Activated naive CD4-positive, alpha-beta T cell treated with anti-CD3 and anti-CD28 coated beads, Interleukin-2, amount 10 ng/mL, durations not matched to agents 7 days and 5 days (primary cell): ENCODE measurements at regions not wholly inside any gene's neighbourhood (a gene's known extent, or its start where the extent isn't known, plus 50 kb on each side); places are given as distances from the start of the nearest gene placed in this dataset.

ENCODE experiments used
- CTCF ChIA-PET: fragments of 350-600 bp; sonication (Branson Sonifier 250); formaldehyde crosslinking; loops from one replicate; lab custom pipeline; 2021; ENCODE audit warnings: antibody characterized with exemption; lab: Charles Lee
- DNase-seq: peaks from one replicate; pipeline ENCODE4 v3.0.0-alpha.2; 2020
- H3K27ac Mint-ChIP-seq: one replicate; pipeline ENCODE4 v1.8.0; 2021; ENCODE audit warnings: mild to moderate bottlenecking, moderate library complexity, mixed read lengths
- H3K27me3 Mint-ChIP-seq: one replicate; pipeline ENCODE4 v1.8.0; 2021; ENCODE audit warnings: mild to moderate bottlenecking, mixed read lengths
- H3K36me3 Mint-ChIP-seq: one replicate; pipeline ENCODE4 v1.8.0; 2021; ENCODE audit warnings: mixed read lengths
- H3K4me1 Mint-ChIP-seq: one replicate; pipeline ENCODE4 v1.8.0; 2021; ENCODE audit warnings: mixed read lengths
- H3K4me3 Mint-ChIP-seq: one replicate; pipeline ENCODE4 v1.8.0; 2021; ENCODE audit warnings: mild to moderate bottlenecking, moderate library complexity, mixed read lengths
- H3K9me3 Mint-ChIP-seq: one replicate; pipeline ENCODE4 v1.8.0; 2021; ENCODE audit warnings: mixed read lengths

DNA sequence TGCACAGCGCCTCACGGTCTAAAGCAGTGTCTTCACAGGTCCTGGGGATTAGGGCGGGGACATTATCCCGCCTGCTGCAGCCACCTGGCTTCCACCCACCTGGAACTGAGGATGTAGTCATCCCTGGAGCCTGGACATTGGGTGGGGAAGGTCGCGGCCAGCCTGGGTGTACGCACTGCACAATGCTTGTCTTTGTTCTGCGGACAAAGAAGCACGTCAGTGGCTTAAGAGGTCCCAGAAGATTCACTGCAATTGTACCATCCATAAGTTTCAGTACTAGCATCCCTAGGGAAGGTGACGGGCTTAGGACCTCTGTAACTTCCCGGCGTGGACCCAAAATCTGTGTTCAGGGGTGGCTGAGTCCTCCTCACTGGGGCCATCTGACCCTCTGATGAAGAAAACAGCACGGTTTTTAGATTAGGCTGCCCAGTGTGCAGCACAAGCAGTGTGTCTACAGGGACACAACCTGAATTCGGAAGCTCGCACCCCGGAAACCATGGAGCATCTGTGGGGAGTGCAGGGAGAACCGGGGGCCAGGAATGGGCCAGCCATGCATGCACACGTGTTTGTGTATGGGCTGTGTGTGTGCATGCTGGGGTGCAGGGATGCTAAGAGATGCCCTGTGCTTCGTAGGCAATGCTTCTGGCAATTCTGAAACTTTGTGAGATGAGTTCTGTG lies 342.6 kb upstream of the B3GAT1 start:
- Mint-ChIP-seq H3K36me3 (no peaks in the 10 kb centered on the region), H3K4me1 (no peaks in the 10 kb centered on the region), H3K27ac (no peak overlapping the region), H3K4me3 (no peak overlapping the region), H3K27me3 (peaks cover 5% of the 10 kb centered on the region), H3K9me3 (no peaks in the 10 kb centered on the region)
- CTCF ChIA-PET, result no interaction called here
- DNase-seq, result no peak

- no peak overlapping the region for H3K4me3 Mint-ChIP-seq
- DNase-seq, result no peak
- CTCF ChIA-PET, result no interaction called here
- H3K36me3 Mint-ChIP-seq, result no peaks in the 10 kb centered on the region
- H3K27ac Mint-ChIP-seq, result no peak overlapping the region
- H3K27me3 Mint-ChIP-seq, result peaks cover 8% of the 10 kb centered on the region
- H3K9me3 Mint-ChIP-seq, result no peaks in the 10 kb centered on the region
- no peaks in the 10 kb centered on the region for H3K4me1 Mint-ChIP-seq
Observed at GRCh38 chr11:134753771-134754520, 341.9 kb upstream of the B3GAT1 start.

- Mint-ChIP-seq H3K36me3 (no peaks in the 10 kb centered on the region), H3K4me3 (no peak overlapping the region), H3K4me1 (no peaks in the 10 kb centered on the region), H3K27ac (no peak overlapping the region), H3K27me3 (peaks cover 9% of the 10 kb centered on the region), H3K9me3 (no peaks in the 10 kb centered on the region)
- DNase-seq, result no peak
- CTCF ChIA-PET, result no interaction called here
Observed at GRCh38 chr11:134752964-134753770, 341.1 kb upstream of the B3GAT1 start.

DNA sequence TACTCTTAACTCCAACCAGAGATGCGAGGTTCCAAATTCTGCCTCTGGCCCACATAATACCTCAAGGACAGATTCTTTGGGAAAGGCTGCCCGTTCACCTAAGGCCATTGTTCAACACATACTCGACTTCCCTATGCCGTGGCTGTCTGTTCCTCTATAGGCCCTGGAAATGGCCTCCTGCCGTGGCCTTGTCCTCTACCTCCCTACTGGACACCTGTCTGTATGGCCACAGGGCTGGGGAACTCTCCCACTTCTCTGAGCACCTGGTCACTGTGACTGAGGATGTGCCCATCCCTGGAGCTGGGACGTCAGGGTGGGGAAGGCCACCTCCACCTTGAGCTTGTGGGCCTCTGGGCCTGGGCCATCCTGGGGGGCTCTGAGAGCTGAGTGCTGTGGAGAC lies 340.5 kb upstream of the B3GAT1 start:
- DNase-seq, result no peak
- CTCF ChIA-PET, result no interaction called here
- Mint-ChIP-seq H3K4me1 (no peaks in the 10 kb centered on the region), H3K27ac (no peak overlapping the region), H3K36me3 (no peaks in the 10 kb centered on the region), H3K27me3 (peaks cover 9% of the 10 kb centered on the region), H3K4me3 (no peak overlapping the region), H3K9me3 (no peaks in the 10 kb centered on the region)

DNA sequence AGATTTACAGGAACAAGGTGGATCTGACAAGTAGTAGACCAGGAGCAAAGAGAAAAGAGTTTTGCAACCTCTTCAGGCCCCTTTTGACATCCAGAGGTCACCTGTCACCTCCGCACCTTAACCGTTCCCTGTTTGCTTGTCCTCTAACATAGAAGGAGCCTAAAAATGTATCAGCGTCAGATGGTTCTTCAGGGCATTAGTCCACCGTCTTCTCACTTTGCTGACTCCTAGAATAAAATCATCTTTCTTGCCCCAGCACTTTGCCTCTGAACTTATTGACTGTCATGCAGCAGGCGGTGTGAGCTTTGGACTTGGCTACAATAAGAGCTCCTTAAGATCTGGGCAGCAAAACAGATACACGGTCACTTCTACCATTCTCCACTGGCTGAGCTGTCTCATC lies 339.7 kb upstream of the B3GAT1 start:
- Mint-ChIP-seq H3K4me1 (no peaks in the 10 kb centered on the region), H3K4me3 (no peak overlapping the region), H3K9me3 (no peaks in the 10 kb centered on the region), H3K36me3 (no peaks in the 10 kb centered on the region), H3K27ac (no peak overlapping the region), H3K27me3 (peaks cover 9% of the 10 kb centered on the region)
- CTCF ChIA-PET, result no interaction called here
- DNase-seq, result no peak

- Mint-ChIP-seq H3K27ac (no peak overlapping the region), H3K4me1 (no peaks in the 10 kb centered on the region), H3K36me3 (no peaks in the 10 kb centered on the region), H3K9me3 (no peaks in the 10 kb centered on the region), H3K27me3 (peaks cover 9% of the 10 kb centered on the region), H3K4me3 (no peak overlapping the region)
- no peak for DNase-seq
- CTCF ChIA-PET, result no interaction called here
Observed at GRCh38 chr11:134751031-134751585, 339.1 kb upstream of the B3GAT1 start.

DNA sequence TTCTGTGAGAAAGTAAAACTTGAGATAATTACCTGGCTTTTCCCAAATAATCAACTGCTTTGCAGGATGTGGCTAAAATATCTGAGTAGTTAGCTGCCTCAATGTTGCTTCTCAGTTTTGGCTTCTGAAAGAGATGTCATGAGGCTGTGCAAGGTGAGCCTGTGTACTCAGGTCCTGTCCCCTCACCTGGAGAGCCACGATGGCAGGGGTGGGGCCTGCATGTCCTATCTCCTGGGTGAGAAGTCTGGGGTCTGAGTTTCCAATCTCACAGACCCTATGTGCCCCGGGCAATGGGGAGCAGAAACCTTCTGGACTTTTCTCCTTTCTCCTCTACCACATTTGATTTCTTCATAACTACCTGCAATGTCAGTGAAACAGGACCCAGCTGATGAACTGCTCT lies 338.6 kb upstream of the B3GAT1 start:
- Mint-ChIP-seq H3K4me3 (no peak overlapping the region), H3K27ac (no peak overlapping the region), H3K4me1 (no peaks in the 10 kb centered on the region), H3K27me3 (peaks cover 9% of the 10 kb centered on the region), H3K9me3 (no peaks in the 10 kb centered on the region), H3K36me3 (no peaks in the 10 kb centered on the region)
- no peak for DNase-seq
- CTCF ChIA-PET, result no interaction called here

DNA sequence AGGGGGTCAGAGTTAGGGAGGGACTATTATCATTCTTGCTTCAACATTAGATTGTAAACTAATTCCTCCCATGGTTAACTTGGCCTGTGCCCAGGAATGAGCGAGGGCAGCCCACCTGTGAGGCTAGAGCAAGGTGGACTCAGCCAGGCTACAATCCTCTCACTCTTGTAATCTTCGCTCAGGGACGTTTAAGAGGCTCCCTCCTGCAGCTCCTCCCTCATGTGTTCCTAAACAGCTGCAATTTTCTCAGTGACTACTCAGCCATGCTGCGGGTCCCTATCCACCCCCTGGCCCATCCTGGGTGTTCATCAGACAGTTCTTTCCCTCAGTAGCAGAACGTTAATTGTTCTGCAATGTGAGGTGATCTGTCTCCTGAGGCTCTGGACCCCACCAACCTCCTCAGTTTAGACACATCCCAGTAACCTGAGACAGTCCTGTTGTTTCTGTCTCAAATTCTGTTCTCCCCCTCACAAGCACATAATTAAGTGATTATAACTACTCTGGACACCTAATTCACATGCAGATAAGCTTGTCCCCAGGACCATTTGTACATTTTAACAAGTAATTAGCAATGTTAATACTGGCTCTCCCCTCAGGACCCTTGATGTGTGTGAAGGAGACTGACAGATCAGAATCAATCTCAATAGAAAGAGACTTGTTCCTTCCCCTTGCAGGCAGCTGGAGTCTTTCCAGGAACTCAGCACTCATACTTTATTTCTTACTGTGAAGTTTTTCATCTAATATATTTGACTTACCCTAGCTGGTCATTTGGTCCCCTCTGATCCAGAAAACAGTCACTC lies 337.2 kb upstream of the B3GAT1 start:
- Mint-ChIP-seq H3K27me3 (peaks cover 9% of the 10 kb centered on the region), H3K4me3 (no peak overlapping the region)

DNA sequence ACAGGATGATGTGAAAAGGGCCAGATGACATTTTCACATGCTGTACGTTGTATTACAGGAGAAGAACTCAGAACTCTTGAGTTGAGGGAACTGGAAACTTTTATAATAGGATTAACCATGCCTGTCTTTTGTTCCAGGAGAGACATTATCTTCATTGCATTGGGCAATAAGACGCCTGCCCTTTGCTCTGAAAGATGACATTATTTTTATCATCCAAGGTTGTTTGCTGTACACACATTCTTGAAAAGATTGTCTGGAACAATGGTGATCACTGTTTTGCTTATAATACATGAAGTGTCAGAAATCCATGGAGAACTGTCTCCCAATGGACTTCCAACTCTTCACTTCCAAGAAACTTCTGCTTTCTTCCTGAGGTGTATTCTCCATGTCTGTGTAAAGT lies 334.6 kb upstream of the B3GAT1 start:
- no peak for DNase-seq
- H3K27ac Mint-ChIP-seq, result no peak overlapping the region
- H3K27me3 Mint-ChIP-seq, result peaks cover 4% of the 10 kb centered on the region
- CTCF ChIA-PET, result no interaction called here
- no peaks in the 10 kb centered on the region for H3K36me3 Mint-ChIP-seq
- H3K4me3 Mint-ChIP-seq, result no peak overlapping the region
- H3K4me1 Mint-ChIP-seq, result no peaks in the 10 kb centered on the region
- H3K9me3 Mint-ChIP-seq, result no peaks in the 10 kb centered on the region

More for the DNA sequence above, 337.2 kb upstream of the B3GAT1 start:
- Mint-ChIP-seq H3K36me3 (no peaks in the 10 kb centered on the region), H3K9me3 (no peaks in the 10 kb centered on the region), H3K27ac (no peak overlapping the region), H3K4me1 (no peaks in the 10 kb centered on the region)
- no peak for DNase-seq
- CTCF ChIA-PET, result no interaction called here

DNA sequence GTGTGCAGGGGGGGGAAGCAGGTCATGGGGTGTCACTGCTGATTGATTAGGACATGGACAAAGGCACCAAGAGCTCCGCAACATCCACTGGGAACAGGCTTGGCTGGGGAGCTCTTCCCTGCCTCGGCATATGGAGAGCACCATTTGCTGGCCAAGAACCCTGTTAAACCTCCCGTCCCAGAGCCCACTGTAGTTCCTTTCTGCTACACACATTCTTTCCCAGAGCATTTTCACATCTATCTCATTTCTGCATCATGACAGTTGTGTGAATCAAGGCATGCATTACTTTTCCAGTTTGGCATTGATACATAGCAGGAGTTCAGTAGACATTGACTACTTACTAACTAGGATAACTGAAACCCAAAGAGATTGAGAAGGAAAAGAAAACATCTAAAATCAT lies 333.4 kb upstream of the B3GAT1 start:
- peaks cover 4% of the 10 kb centered on the region for H3K27me3 Mint-ChIP-seq
- H3K9me3 Mint-ChIP-seq, result no peaks in the 10 kb centered on the region
- CTCF ChIA-PET, result no interaction called here
- no peak for DNase-seq
- H3K4me1 Mint-ChIP-seq, result no peaks in the 10 kb centered on the region
- H3K4me3 Mint-ChIP-seq, result no peak overlapping the region
- no peak overlapping the region for H3K27ac Mint-ChIP-seq
- H3K36me3 Mint-ChIP-seq, result no peaks in the 10 kb centered on the region

- Mint-ChIP-seq H3K27ac (no peak overlapping the region), H3K36me3 (no peaks in the 10 kb centered on the region), H3K4me1 (no peaks in the 10 kb centered on the region), H3K27me3 (no peaks in the 10 kb centered on the region), H3K9me3 (no peaks in the 10 kb centered on the region), H3K4me3 (no peak overlapping the region)
- no peak for DNase-seq
- CTCF ChIA-PET, result no interaction called here
Observed at GRCh38 chr11:134743820-134744195, 331.8 kb upstream of the B3GAT1 start.

- Mint-ChIP-seq H3K4me1 (no peaks in the 10 kb centered on the region), H3K36me3 (no peaks in the 10 kb centered on the region), H3K4me3 (no peak overlapping the region), H3K27ac (no peak overlapping the region), H3K27me3 (no peaks in the 10 kb centered on the region), H3K9me3 (no peaks in the 10 kb centered on the region)
- no peak for DNase-seq
- CTCF ChIA-PET, result no interaction called here
Observed at GRCh38 chr11:134742956-134743819, 331.1 kb upstream of the B3GAT1 start.

DNA sequence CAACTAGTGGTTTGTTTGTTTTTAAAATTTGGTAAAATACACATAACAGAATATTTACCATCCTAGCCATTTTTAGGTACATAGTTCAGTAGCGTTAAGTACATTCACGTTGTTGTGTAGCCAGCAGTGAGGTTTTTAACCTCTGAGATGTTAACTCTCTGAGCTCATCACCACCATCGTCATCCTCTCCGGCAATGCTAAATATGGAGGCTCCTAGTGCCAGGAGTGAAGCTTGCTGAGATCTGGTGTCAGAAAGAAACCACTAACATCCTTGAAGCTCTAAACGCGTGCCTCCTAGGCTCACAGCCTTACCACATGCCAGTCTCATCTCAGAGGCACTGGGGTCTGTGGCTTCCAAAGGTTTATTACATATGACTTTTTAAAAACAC lies 330.2 kb upstream of the B3GAT1 start:
- H3K4me1 Mint-ChIP-seq, result no peaks in the 10 kb centered on the region
- H3K4me3 Mint-ChIP-seq, result no peak overlapping the region
- DNase-seq, result no peak
- no peaks in the 10 kb centered on the region for H3K9me3 Mint-ChIP-seq
- no peaks in the 10 kb centered on the region for H3K36me3 Mint-ChIP-seq
- CTCF ChIA-PET, result no interaction called here
- no peak overlapping the region for H3K27ac Mint-ChIP-seq
- no peaks in the 10 kb centered on the region for H3K27me3 Mint-ChIP-seq
